GM19025 (cell line): ENCODE measurements at regions not wholly inside any gene's neighbourhood (a gene's known extent, or its start where the extent isn't known, plus 50 kb on each side); places are given as distances from the start of the nearest gene placed in this dataset.

ENCODE experiments used
- ATAC-seq: cut with Tn5 transposase; IDR thresholded peaks from one replicate; pipeline ENCODE4 v1.9.1; 2021; ENCODE audit warnings: mild to moderate bottlenecking, low read depth, moderate library complexity; ENCODE audit not compliant: unreplicated experiment

DNA sequence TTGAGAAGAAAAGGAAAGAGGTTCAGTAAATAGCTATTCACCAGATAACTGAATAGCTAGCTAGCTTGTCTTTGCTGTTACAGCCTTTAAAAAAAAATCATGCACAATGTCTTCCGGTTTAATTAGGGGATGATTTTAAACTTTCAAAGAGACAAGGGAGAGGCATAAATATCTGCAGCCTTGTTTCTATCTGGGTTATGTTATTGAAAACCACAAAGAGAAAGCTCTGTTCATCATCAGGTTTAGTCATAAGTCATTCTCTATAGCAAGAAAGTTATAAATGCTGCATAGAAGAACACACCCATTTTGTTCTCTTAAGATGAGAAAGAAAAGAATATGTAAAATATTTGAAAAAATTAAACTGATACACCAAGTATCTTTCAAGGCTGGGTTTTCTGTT lies 1046.9 kb downstream of the AACS start:
- no peak for ATAC-seq

DNA sequence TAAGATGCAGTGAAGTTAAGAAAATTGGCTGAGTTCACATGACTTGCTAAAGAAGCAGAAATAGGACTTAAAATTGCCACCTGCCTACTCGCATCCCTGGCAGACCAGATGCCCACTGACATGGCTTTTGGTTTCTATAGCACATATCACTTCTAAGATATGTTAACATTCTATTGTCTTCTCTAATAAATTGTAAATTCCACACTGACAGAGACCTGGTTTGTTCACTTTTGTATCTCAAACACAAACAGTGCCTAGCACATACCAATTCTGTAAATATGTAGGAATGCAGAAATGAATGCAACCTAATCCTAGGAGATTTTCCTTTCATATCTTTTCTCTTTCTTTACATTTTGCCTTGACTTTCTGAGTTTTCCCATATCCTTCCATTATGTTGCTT lies 1047.6 kb downstream of the AACS start:
- no peak for ATAC-seq

DNA sequence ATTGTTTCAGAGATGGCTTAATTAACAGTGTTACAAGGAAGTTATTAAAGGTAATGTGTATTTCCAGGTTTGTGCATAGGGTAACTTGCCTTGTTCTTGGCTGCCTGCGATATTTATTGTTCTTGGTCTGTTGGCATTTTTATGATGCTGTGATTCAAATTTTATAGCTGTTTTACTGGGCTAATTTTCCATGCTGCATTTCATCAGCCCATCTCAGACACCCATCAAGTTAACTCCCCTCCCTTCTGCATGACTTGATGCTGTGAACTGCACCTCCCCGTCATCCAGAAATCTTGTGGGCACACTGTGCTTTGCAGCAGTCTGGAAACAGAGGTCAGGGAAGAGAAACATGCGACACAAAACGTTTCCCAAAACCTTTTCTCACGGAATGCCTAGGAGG lies 1049.2 kb downstream of the AACS start:
- ATAC-seq: no peak

DNA sequence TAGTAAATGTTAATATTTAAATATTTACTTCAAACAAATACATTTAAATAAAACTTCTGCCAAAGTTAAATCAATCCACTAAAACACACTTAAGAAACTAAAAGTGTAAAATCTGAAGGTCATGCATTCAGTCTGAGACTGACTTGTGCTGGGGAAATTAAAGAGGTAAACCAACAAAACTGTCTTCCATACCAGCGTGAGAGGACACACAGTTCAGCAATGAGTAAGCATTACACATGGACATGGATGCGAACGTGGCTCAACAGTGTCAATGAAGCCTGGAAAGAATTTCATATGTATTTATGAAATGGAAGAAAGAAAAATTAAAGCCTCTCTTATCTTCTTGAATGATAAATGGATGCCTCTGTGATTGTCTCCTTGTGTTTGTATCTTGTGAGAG lies 1052.3 kb downstream of the AACS start:
- no peak for ATAC-seq

DNA sequence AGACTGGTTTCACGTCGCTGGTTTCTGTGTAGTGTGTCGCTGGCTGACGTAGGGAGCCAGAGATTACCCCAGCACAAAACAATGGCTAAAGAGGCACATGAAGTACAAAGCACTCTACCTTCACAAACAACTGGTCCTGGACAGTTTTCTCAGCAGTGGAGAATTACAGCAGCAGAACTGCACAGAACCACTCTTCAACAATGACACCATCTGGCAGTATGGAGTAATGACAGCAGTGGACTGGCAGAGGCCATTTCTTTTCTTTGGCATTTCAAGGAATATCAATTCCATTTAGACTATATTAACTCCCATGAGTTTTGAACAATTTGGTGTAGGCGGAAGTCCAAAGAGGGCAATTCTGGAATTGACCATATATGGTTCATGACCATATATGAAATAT lies 1074.1 kb downstream of the AACS start:
- no peak for ATAC-seq

DNA sequence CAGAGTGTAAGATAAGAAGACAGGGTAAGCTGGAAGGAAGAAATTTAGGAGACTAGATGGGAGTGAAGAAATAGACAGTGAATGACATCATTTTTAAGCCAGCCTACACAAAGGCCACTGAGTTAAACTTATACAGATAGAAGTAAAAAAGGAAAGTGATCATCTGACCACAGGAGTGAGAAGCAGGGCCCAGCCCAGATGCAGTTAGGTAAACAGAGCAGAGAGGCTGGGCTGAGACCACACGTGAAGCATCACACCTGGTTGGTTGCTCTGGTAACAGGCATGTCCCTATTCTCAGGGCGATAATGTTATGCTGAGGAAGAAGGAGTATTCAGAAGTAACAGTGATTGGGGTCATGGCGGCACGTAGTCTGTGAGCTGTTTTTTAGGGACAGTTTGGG lies 1079.4 kb downstream of the AACS start:
- no peak for ATAC-seq

- no peak for ATAC-seq
Observed at GRCh38 chr12:126147321-126147720, 1082.1 kb downstream of the AACS start.

GRCh38 chr12:126156806-126157574 lies 1091.8 kb downstream of the AACS start:
- ATAC-seq: no peak

GRCh38 chr12:126157575-126157966 lies 1092.3 kb downstream of the AACS start:
- no peak for ATAC-seq

- no peak for ATAC-seq
Observed at GRCh38 chr12:126159139-126159538, 1093.9 kb downstream of the AACS start.

- no peak for ATAC-seq
Observed at GRCh38 chr12:126160912-126161311, 1095.7 kb downstream of the AACS start.

GRCh38 chr12:126163984-126164383 lies 1098.7 kb downstream of the AACS start:
- ATAC-seq: no peak

DNA sequence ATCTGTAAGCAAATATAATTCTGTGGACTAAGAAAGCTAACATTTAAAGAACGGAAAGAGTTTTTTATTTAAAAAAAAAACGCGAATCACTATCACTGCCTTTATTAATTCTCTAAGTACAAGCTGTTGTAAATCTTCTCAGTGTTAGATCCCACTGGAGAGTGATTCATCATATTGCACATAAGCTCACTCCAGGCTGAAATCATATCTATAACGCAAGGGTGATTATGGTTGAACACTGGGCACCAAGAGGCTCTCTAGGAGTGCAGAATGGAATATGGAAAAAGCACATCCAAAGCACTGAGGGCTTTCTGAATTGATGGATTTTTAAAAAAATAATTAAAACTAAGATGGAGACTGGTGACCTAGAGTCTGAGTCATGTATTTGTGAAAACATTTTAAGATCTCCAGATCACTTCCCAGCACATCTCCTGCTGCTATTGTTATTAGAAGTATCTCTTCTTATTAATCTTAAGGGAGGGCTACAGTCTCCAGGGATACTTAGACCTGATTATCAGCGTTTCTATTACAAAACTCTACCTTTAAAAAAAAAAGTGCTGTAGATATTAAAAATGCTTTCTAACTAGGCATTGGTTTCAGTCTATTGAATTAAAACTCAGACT lies 1106.8 kb downstream of the AACS start:
- no peak for ATAC-seq

DNA sequence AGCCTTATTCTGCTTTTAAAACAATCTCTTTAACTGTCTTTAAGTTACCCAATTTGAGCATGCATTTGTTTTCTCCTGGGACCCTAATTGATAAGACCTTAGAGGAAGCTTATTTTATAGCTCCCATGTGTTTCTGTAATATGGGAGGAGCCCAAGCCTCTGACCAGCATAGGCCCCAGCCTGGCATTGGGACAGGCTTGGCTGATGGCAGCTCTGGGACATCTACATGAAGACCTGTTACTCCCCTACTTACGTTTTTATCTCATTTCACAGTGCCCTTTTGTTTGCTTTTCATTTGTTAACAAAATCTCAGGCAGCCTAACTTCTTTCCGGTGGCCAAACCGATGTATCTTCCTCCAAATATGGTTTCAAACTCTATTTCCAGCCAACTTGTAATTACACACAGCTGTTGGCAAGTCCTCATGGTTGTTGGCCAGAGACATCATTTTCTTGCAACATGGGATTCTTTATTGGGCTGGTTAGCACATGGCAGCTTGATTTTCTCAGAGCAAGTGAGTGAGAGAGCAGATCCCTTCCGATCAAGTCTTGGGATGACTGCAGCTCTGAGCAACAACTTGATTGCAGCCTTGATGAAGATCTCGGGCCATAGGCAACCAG lies 1117.5 kb downstream of the AACS start:
- no peak for ATAC-seq

GRCh38 chr12:126185025-126185424 lies 1119.8 kb downstream of the AACS start:
- ATAC-seq: no peak

GRCh38 chr12:126189856-126190255 lies 1124.6 kb downstream of the AACS start:
- no peak for ATAC-seq

DNA sequence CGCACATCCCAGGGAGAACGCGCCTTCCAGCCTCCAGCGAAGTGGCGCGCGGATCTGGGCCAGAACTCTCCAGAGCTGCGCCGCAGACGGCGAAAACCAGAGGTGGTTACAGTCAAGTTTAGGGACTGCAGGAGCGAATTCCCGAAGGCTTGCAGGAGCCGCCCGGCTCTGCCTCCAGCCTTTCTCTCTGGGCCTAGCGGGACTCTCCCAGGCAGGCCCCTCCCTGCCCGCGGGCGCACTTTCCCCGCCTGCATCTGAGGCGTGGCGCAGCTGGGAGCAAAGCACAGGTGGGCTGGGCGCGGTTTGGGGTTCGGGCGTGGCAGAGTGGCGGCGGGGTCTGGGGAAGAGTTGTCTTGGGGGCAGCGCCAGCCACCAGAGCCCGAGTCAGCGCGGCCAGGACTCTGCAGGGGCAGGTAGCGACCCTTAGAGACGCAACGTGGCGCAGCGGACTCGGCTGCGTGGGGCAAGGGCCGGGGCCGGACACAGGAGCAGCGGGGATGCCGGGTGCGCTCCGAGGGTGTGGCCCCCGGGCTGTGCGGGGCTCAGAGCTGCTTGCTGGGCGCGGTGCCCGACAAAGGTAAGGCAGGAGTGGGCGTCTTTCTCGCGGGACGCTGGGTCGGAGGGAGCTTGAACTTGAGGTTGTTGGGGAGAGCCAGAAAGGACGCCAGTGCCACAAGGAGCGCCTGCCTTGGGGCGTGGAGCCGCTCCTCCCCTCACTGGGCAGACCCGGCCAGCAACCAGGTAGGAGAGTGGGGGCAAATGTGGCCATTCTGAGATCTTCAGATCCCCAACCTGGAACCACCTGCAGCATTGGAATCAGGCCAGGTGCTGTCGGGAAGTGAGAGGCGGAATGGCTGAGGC lies 1126.0 kb downstream of the AACS start:
- ATAC-seq: no peak

DNA sequence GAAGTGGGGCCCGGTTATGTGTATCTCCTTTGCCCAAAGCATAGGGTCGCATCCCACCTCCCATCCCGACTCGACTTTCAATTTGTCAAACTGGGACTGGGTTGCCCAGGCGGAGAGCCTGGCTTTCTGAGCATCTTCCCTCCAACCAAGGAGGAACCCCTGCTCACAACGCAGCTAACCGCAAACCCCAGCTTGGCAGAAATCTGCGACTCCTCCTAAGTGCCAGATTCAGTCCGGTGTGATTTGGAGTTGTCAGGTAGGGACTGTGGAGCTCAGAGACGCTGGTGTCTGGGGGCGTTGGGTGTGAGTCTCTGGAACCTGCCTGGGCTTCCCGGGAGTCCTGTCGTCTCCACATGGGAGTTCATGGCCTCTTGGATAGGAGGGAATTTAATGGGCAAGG lies 1126.7 kb downstream of the AACS start:
- no peak for ATAC-seq

DNA sequence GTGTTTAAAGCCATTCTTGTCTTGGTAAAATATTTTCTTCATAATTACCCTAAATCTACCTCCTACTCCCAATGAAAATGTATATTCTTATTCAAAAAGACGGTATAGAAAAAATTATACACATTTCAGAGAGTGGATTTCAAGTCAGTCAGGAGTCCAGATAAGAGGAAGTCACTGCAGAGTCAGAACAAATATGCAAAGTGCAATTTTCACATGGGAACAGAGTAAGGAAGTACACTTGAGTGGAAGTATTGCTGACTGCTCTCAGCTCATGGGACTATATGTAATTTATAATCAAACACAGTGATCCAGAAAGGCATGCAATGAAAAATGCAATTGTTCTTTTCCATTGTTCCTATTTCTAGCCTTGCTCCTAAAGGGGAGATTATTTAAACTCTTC lies 1128.0 kb downstream of the AACS start:
- ATAC-seq: no peak

GRCh38 chr12:126196263-126196662 lies 1131.0 kb downstream of the AACS start:
- ATAC-seq: no peak

- ATAC-seq: no peak
Observed at GRCh38 chr12:126198516-126198915, 1133.3 kb downstream of the AACS start.
